Retina (tissue), 1 donor: ENCODE measurements at regions not wholly inside any gene's neighbourhood (a gene's known extent, or its start where the extent isn't known, plus 50 kb on each side); places are given as distances from the start of the nearest gene placed in this dataset.
"Not testable (repeated sequence)": the region's sequence is repeated elsewhere in the genome, so short reads cannot be mapped to it uniquely, and the experiment has no call there.

ENCODE experiments used
- DNase-seq: peaks from one replicate; pipeline ENCODE4 v3.0.0-alpha.2; 2016

GRCh38 chrX:50967736-50968135 is 57.2 kb downstream of the BMP15 start:
- DNase-seq, result no peak

GRCh38 chrX:50968871-50969635 is 58.5 kb downstream of the BMP15 start:
- not testable (repeated sequence) for DNase-seq

GRCh38 chrX:50971395-50971794 is 60.9 kb downstream of the BMP15 start:
- no peak for DNase-seq

- no peak for DNase-seq
Observed at GRCh38 chrX:50973199-50973598, 62.7 kb downstream of the BMP15 start.

GRCh38 chrX:50978920-50979682 is 68.6 kb downstream of the BMP15 start:
- DNase-seq, result no peak

- no peak for DNase-seq
Observed at GRCh38 chrX:50980251-50980650, 69.7 kb downstream of the BMP15 start.

- DNase-seq, result peak; percentile 44
Observed at GRCh38 chrX:50988649-50989048, 78.1 kb downstream of the BMP15 start.

GRCh38 chrX:50996930-50997329 is 86.4 kb downstream of the BMP15 start:
- DNase-seq, result no peak

- DNase-seq, result not testable (repeated sequence)
Observed at GRCh38 chrX:51000384-51000783, 89.8 kb downstream of the BMP15 start.

- DNase-seq, result not testable (repeated sequence)
Observed at GRCh38 chrX:51001733-51002632, 91.4 kb downstream of the BMP15 start.

GRCh38 chrX:51006064-51006463 is 95.5 kb downstream of the BMP15 start:
- no peak for DNase-seq

GRCh38 chrX:51024106-51024696 is 113.7 kb downstream of the BMP15 start:
- no peak for DNase-seq

GRCh38 chrX:51026862-51027261 is 116.3 kb downstream of the BMP15 start:
- no peak for DNase-seq

- no peak for DNase-seq
Observed at GRCh38 chrX:51035746-51036145, 125.2 kb downstream of the BMP15 start.

- no peak for DNase-seq
Observed at GRCh38 chrX:51047950-51048349, 137.4 kb downstream of the BMP15 start.

- no peak for DNase-seq
Observed at GRCh38 chrX:51053741-51054140, 143.2 kb downstream of the BMP15 start.

- DNase-seq, result no peak
Observed at GRCh38 chrX:51098046-51098445, 187.5 kb downstream of the BMP15 start.

GRCh38 chrX:51119058-51119926 is 208.8 kb downstream of the BMP15 start:
- not testable (repeated sequence) for DNase-seq

- not testable (repeated sequence) for DNase-seq
Observed at GRCh38 chrX:51125743-51126142, 206.9 kb upstream of the NUDT10 start.

- DNase-seq, result peak; percentile 44
Observed at GRCh38 chrX:51144828-51145442, 187.7 kb upstream of the NUDT10 start.

- DNase-seq, result peak; percentile 4
Observed at GRCh38 chrX:51148848-51149247, 183.8 kb upstream of the NUDT10 start.
